HUDEP-2 (cell line): ENCODE measurements at regions not wholly inside any gene's neighbourhood (a gene's known extent, or its start where the extent isn't known, plus 50 kb on each side); places are given as distances from the start of the nearest gene placed in this dataset.

ENCODE experiments used
- DNase-seq, 76 experiments: peaks; one replicate each; lab custom pipeline; 2025; ENCODE audit not compliant: unreplicated experiment in 76 of 76; lab: John Stamatoyannopoulos, UW

- no peak for DNase-seq
Observed at GRCh38 chr21:39124681-39125251, 58.5 kb downstream of the PSMG1 start.

- DNase-seq: no peak
Observed at GRCh38 chr21:39123375-39123774, 59.9 kb downstream of the PSMG1 start.

- DNase-seq: no peak
Observed at GRCh38 chr21:39121600-39122355, 61.5 kb downstream of the PSMG1 start.

GRCh38 chr21:39120876-39121599, 62.2 kb downstream of the PSMG1 start:
- peak in 3 of 76 experiments; percentile 9 to 12 (median 9) for DNase-seq

GRCh38 chr21:39119891-39120290, 63.4 kb downstream of the PSMG1 start:
- DNase-seq: no peak

- no peak for DNase-seq
Observed at GRCh38 chr21:39118604-39119215, 64.5 kb downstream of the PSMG1 start.

- DNase-seq: no peak
Observed at GRCh38 chr21:39118061-39118460, 65.2 kb downstream of the PSMG1 start.

GRCh38 chr21:39117440-39117970, 65.7 kb downstream of the PSMG1 start:
- DNase-seq: no peak

GRCh38 chr21:39116761-39117439, 66.4 kb downstream of the PSMG1 start:
- DNase-seq: no peak

GRCh38 chr21:39115576-39116235, 67.5 kb downstream of the PSMG1 start:
- DNase-seq: no peak

GRCh38 chr21:39114871-39115575, 68.2 kb downstream of the PSMG1 start:
- DNase-seq: no peak

GRCh38 chr21:39111931-39112550, 71.2 kb downstream of the PSMG1 start:
- no peak for DNase-seq

GRCh38 chr21:39110431-39110830, 72.8 kb downstream of the PSMG1 start:
- DNase-seq: no peak

GRCh38 chr21:39109596-39110210, 73.5 kb downstream of the PSMG1 start:
- no peak for DNase-seq

- DNase-seq: no peak
Observed at GRCh38 chr21:39109163-39109530, 74.1 kb downstream of the PSMG1 start.

- DNase-seq: no peak
Observed at GRCh38 chr21:39108291-39109162, 74.7 kb downstream of the PSMG1 start.

- no peak for DNase-seq
Observed at GRCh38 chr21:39107739-39108138, 75.5 kb downstream of the PSMG1 start.
